Astrocyte (in vitro differentiated cells and primary cell): ENCODE measurements at regions not wholly inside any gene's neighbourhood (a gene's known extent, or its start where the extent isn't known, plus 50 kb on each side); places are given as distances from the start of the nearest gene placed in this dataset.

Source experiments
- CTCF ChIP-seq: IDR thresholded peaks from 2 replicates; pipeline ENCODE4 v1.5.1; 2011; ENCODE audit warnings: low read depth, mild to moderate bottlenecking, inconsistent platforms, low read length, moderate library complexity; ENCODE audit not compliant: insufficient read depth
- EZH2 ChIP-seq: IDR thresholded peaks from 2 replicates; pipeline ENCODE4 v1.6.1; 2012; ENCODE audit warnings: mild to moderate bottlenecking, low read length, inconsistent platforms; ENCODE audit not compliant: insufficient read depth

- no peak for TF ChIP-seq CTCF
- no peak for TF ChIP-seq EZH2
These were observed 68.4 kb upstream of the TNFSF4 start for GRCh38 chr1:173275496-173275895.
